HepG2 (cell line): ENCODE measurements at regions not wholly inside any gene's neighbourhood (a gene's known extent, or its start where the extent isn't known, plus 50 kb on each side); places are given as distances from the start of the nearest gene placed in this dataset.
A peak's percentile ranks its signal among the peaks of the same experiment; 100 is the strongest.

Source experiments
- ATAC-seq: fragments of 200-7000 bp; cut with Tn5 transposase; 3 replicates; pipeline ENCODE4 v1.9.1; 2020; ENCODE audit warnings: mild to moderate bottlenecking, moderate library complexity
- BruUV-seq: library from RNA; stranded (reverse); fragments of 400-500 nt; replicated peaks from 2 replicates; lab custom pipeline; 2021; lab: Mats Ljungman, UMichigan
- CTCF ChIA-PET: fragments of 300-600 bp; formaldehyde crosslinking; extraction: SDS; loops from one replicate; lab custom pipeline; 2021; ENCODE audit warnings: low total read pairs, inconsistent platforms, low intra/inter-chr PET ratio; lab: Yijun Ruan, JAX
- POLR2A ChIA-PET: fragments of 350-600 bp; sonication (Branson Sonifier 250); formaldehyde crosslinking; loops from one replicate; lab custom pipeline; 2020; ENCODE audit warnings: antibody characterized with exemption, inconsistent platforms; lab: Yijun Ruan, JAX
- DNase-seq: peaks from one replicate; pipeline ENCODE4 v3.0.0-alpha.2; 2015; ENCODE audit warnings: low spot score
- FAIRE-seq: peaks from 3 replicates; lab custom pipeline; 2011; peaks lifted over from hg19 to GRCh38; lab: Jason Lieb, UNC
- H2AFZ ChIP-seq: one replicate; pipeline ENCODE4 v1.6.1; 2011; ENCODE audit warnings: low read length, inconsistent platforms
- H3K27ac ChIP-seq: fragments of 300-600 bp; 3 replicates; pipeline ENCODE4 v1.8.0; 2011; ENCODE audit warnings: mixed run types, mild to moderate bottlenecking, mixed read lengths, low read length, inconsistent platforms; ENCODE audit not compliant: insufficient read depth; ENCODE audit errors: extremely low read length
- H3K27me3 ChIP-seq, 2 experiments: fragments of 200-600 bp in 1 of 2; 2 replicates in 1 of 2; 3 replicates in 1 of 2; pipeline versions ENCODE4 v1.6.0 to v1.8.0; 2011; ENCODE audit warnings: low read length in 2 of 2, mild to moderate bottlenecking in 2 of 2, moderate library complexity in 2 of 2, inconsistent platforms in 1 of 2; ENCODE audit not compliant: insufficient read depth in 2 of 2, control insufficient read depth in 1 of 2
- H3K36me3 ChIP-seq, 2 experiments: fragments of 200-600 bp in 1 of 2; replicated peaks in 1 of 2; 2 replicates in 1 of 2; 3 replicates in 1 of 2; pipeline versions ENCODE4 v1.5.1 to v1.8.0; 2011; ENCODE audit warnings: low read length in 2 of 2, inconsistent platforms in 1 of 2; ENCODE audit not compliant: insufficient read depth in 2 of 2, control insufficient read depth in 1 of 2
- H3K4me1 ChIP-seq: 2 replicates; pipeline ENCODE4 v1.5.1; 2012; ENCODE audit warnings: low read length, inconsistent platforms; ENCODE audit not compliant: insufficient read depth
- H3K4me2 ChIP-seq: 2 replicates; pipeline ENCODE4 v1.6.0; 2011; ENCODE audit warnings: low read depth, low read length, inconsistent platforms
- H3K4me3 ChIP-seq, 3 experiments: fragments of 200-600 bp in 1 of 3; sonication (generic), shearing (Covaris generic) in 1 of 3; replicated peaks in 1 of 3; 2 replicates each; pipeline ENCODE4 v1.5.1; 2011 to 2016; ENCODE audit warnings: low read length in 3 of 3, inconsistent platforms in 2 of 3, low read depth in 2 of 3, mild to moderate bottlenecking in 2 of 3, control low read depth in 1 of 3, mixed read lengths in 1 of 3; ENCODE audit not compliant: insufficient read depth in 1 of 3
- H3K79me2 ChIP-seq: one replicate; pipeline ENCODE4 v1.6.1; 2011; ENCODE audit warnings: low read length, inconsistent platforms; ENCODE audit not compliant: insufficient read depth
- H3K9ac ChIP-seq: 2 replicates; pipeline ENCODE4 v1.6.0; 2011; ENCODE audit warnings: mild to moderate bottlenecking, low read depth, low read length, inconsistent platforms; ENCODE audit not compliant: insufficient read depth
- H3K9me3 ChIP-seq: 2 replicates; pipeline ENCODE4 v1.5.1; 2012; ENCODE audit warnings: mild to moderate bottlenecking, low read length
- H4K20me1 ChIP-seq: 2 replicates; pipeline ENCODE4 v1.6.0; 2011; ENCODE audit warnings: inconsistent platforms, mild to moderate bottlenecking, low read length, moderate library complexity; ENCODE audit not compliant: insufficient read depth
- CREB1 ChIP-seq, 2 experiments: fragments of 450-650 bp in 1 of 2; IDR thresholded peaks; 2 replicates each; pipeline ENCODE4 v1.6.1; 2016 to 2017; ENCODE audit warnings: control low read depth in 1 of 2, mild to moderate bottlenecking in 1 of 2, missing compliant biosample characterization in 1 of 2, missing genetic modification characterization in 1 of 2
- DBP ChIP-seq: sonication (generic); formaldehyde crosslinking; IDR thresholded peaks from 2 replicates; pipeline ENCODE4 v1.4.0; 2020; ENCODE audit warnings: missing genetic modification reagents; ENCODE audit errors: not compliant biosample characterization
- ELF3 ChIP-seq: IDR thresholded peaks from 2 replicates; pipeline ENCODE4 v1.6.1; 2016; ENCODE audit warnings: missing genetic modification reagents, missing compliant biosample characterization
- FOXP1 ChIP-seq, 2 experiments: fragments of 450-650 bp in 1 of 2; IDR thresholded peaks; 2 replicates each; pipeline ENCODE4 v1.6.1; 2017 to 2018; ENCODE audit warnings: antibody characterized with exemption in 1 of 2
- HNRNPL ChIP-seq: fragments of 200-400 bp; formaldehyde crosslinking; IDR thresholded peaks from 2 replicates; pipeline ENCODE4 v1.6.1; 2017; ENCODE audit warnings: mild to moderate bottlenecking, low read depth, low read length
- MAZ ChIP-seq, 2 experiments: sonication (generic) in 1 of 2; formaldehyde crosslinking in 1 of 2; IDR thresholded peaks; 2 replicates each; pipeline versions ENCODE4 v1.5.0 to v1.6.1; 2012 to 2020; ENCODE audit warnings: low read depth in 2 of 2, mild to moderate bottlenecking in 2 of 2, borderline replicate concordance in 1 of 2, improper control_type of control experiment in 1 of 2, low read length in 1 of 2, missing genetic modification reagents in 1 of 2, moderate library complexity in 1 of 2
- NONO ChIP-seq, 2 experiments: fragments of 450-650 bp in 1 of 2; sonication (generic) in 1 of 2; formaldehyde crosslinking in 1 of 2; IDR thresholded peaks in 1 of 2; conservative IDR thresholded peaks in 1 of 2; 2 replicates each; pipeline versions ENCODE4 v1.6.1 to v1.8.0; 2017 to 2022; ENCODE audit warnings: mild to moderate bottlenecking in 1 of 2, missing genetic modification reagents in 1 of 2, moderate library complexity in 1 of 2
- PHF21A ChIP-seq: sonication (generic); formaldehyde crosslinking; IDR thresholded peaks from 2 replicates; pipeline ENCODE4 v1.5.0; 2020; ENCODE audit warnings: mild to moderate bottlenecking, missing genetic modification reagents
- RELA ChIP-seq: sonication (generic); formaldehyde crosslinking; IDR thresholded peaks from 2 replicates; pipeline ENCODE4 v1.4.0; 2020; ENCODE audit warnings: missing genetic modification reagents
- SOX13 ChIP-seq, 3 experiments: fragments of 450-650 bp in 1 of 3; sonication (generic) in 1 of 3; formaldehyde crosslinking in 1 of 3; IDR thresholded peaks in 2 of 3; conservative IDR thresholded peaks in 1 of 3; 2 replicates each; pipeline versions ENCODE4 v1.5.0 to v1.6.1; 2016 to 2020; ENCODE audit warnings: antibody characterized with exemption in 1 of 3, mild to moderate bottlenecking in 1 of 3, missing compliant biosample characterization in 1 of 3, missing genetic modification reagents in 1 of 3, moderate library complexity in 1 of 3
- SP140L ChIP-seq: sonication (generic); formaldehyde crosslinking; IDR thresholded peaks from 2 replicates; pipeline ENCODE4 v1.4.0; 2020; ENCODE audit warnings: missing genetic modification reagents, borderline replicate concordance
- ZBTB34 ChIP-seq: sonication (generic); formaldehyde crosslinking; IDR thresholded peaks from 2 replicates; pipeline ENCODE4 v1.8.0; 2022; ENCODE audit warnings: mild to moderate bottlenecking, missing genetic modification reagents
- ZFYVE20 ChIP-seq: sonication (generic); formaldehyde crosslinking; IDR thresholded peaks from 2 replicates; pipeline ENCODE4 v1.8.0; 2023; ENCODE audit warnings: low read depth, mild to moderate bottlenecking, moderate library complexity, missing genetic modification reagents, borderline replicate concordance
- ZKSCAN1 ChIP-seq: fragments of 150-350 bp; IDR thresholded peaks from 2 replicates; pipeline ENCODE4 v1.6.1; 2014; ENCODE audit warnings: low read length
- ZNF138 ChIP-seq: sonication (generic); formaldehyde crosslinking; IDR thresholded peaks from 2 replicates; pipeline ENCODE4 v1.5.0; 2020; ENCODE audit warnings: mild to moderate bottlenecking, low read depth, missing genetic modification reagents
- ZNF143 ChIP-seq: sonication (generic); formaldehyde crosslinking; IDR thresholded peaks from 2 replicates; pipeline ENCODE4 v1.4.0; 2020; ENCODE audit warnings: missing genetic modification reagents
- ZNF224 ChIP-seq: sonication (generic); formaldehyde crosslinking; IDR thresholded peaks from 2 replicates; pipeline ENCODE4 v1.5.0; 2020; ENCODE audit warnings: mild to moderate bottlenecking, missing genetic modification reagents
- ZNF564 ChIP-seq: sonication (generic); formaldehyde crosslinking; IDR thresholded peaks from 2 replicates; pipeline ENCODE4 v1.8.1; 2023; ENCODE audit warnings: mild to moderate bottlenecking, missing genetic modification reagents
- ZNF589 ChIP-seq: sonication (generic); formaldehyde crosslinking; conservative IDR thresholded peaks from 2 replicates; pipeline ENCODE4 v1.8.0; 2022; ENCODE audit warnings: mild to moderate bottlenecking, moderate library complexity, missing genetic modification reagents
- WGBS: methylation state at CpG from one replicate; pipeline ENCODE4 v1.1.6; 2017; ENCODE audit warnings: low lambda C conversion rate; 5-methylcytosine and 5-hydroxymethylcytosine counted together
- in situ Hi-C: cut with HindIII; loops from 2 replicates; pipeline ENCODE4 v1.10.0; 2017; ENCODE audit warnings: low pct_unique_long_range_greater_than_20kb; ENCODE audit not compliant: extremely low pct_ligation_motif_present
- intact Hi-C: fragments of 100-400 bp; cut with micrococcal nuclease; formaldehyde crosslinking; loops from one replicate; pipeline ENCODE4 v1.10.0; 2022; ENCODE audit not compliant: unreplicated experiment
- TF ChIP-seq, protein P1 (sequence below): IDR thresholded peaks from 2 replicates; pipeline ENCODE4 v1.6.1; 2016; ENCODE audit warnings: control low read depth

- peaks cover 9% of the 10 kb centered on the region; the same call in 1 of the 2 replicates for H4K20me1 ChIP-seq
- peaks cover 2% of the 10 kb centered on the region for H3K79me2 ChIP-seq
- BruUV-seq = no TSS peak
- no CpG with 5 or more reads among the region's 39 CpGs for WGBS
- peak; percentile 79 for DNase-seq
- H3K9ac ChIP-seq = peak overlapping the region; percentile 71
- H3K9me3 ChIP-seq = no peaks in the 10 kb centered on the region
- ChIA-PET POLR2A (interaction anchor here (0.8 to 2.7 kb wide), 8 partner anchors 9 to 128 kb away, joined by 3 to 11 read pairs (median 4); no protein-coding TSS in a partner anchor), CTCF (no interaction called here)
- no peak overlapping the region for H2AFZ ChIP-seq
- intact Hi-C loops = loop anchor here (2.0 kb wide), 1 partner anchor 36 kb away; no protein-coding TSS in a partner anchor
- H3K4me3 ChIP-seq = peak overlapping the region; percentile 56 to 84 (median 72); a peak in 5 of 6 replicates
- ATAC-seq = peak; percentile 77
- H3K4me2 ChIP-seq = peak overlapping the region; percentile 95
- H3K36me3 ChIP-seq = peaks cover 10 to 17% of the 10 kb centered on the region in 2 experiments; a peak in 3 of 5 replicates
- H3K27ac ChIP-seq = peak overlapping the region; percentile 88
- H3K4me1 ChIP-seq = peaks cover 32% of the 10 kb centered on the region
- in situ Hi-C loops = no loop called here
- H3K27me3 ChIP-seq = no peaks in the 10 kb centered on the region
- no peak for FAIRE-seq
- TF ChIP-seq CREB1 (IDR thresholded peaks at IDR 0.05) (no peak), CREB1 (CRISPR knock-in tag; IDR thresholded peaks at IDR 0.05) (no peak), RELA (CRISPR knock-in tag) (no peak), FOXP1 (IDR thresholded peaks at IDR 0.05) (no peak), FOXP1 (CRISPR knock-in tag; IDR thresholded peaks at IDR 0.05) (no peak), ZNF143 (0 out of 2 replicates have a peak, but pooled peaks have one; percentile 21), HNRNPL (peak; percentile 85), ZNF589 (no peak), ZBTB34 (CRISPR knock-in tag) (no peak), DBP (no peak), NONO (IDR thresholded peaks at IDR 0.05) (no peak), NONO (CRISPR knock-in tag; conservative IDR thresholded peaks at IDR 0.05) (0 out of 2 replicates have a peak, but pooled peaks have one; percentile 77), SOX13 (IDR thresholded peaks at IDR 0.05) (no peak), SOX13 (CRISPR knock-in tag; conservative IDR thresholded peaks at IDR 0.05 in 1 of 2, IDR thresholded peaks at IDR 0.05 in 1 of 2) (peak in 1 of 2 experiments; percentile 28; a peak in 1 of 4 replicates), SP140L (CRISPR knock-in tag) (no peak), PHF21A (CRISPR knock-in tag) (peak; percentile 30; the same call in 1 of the 2 replicates), MAZ (IDR thresholded peaks at IDR 0.05; ENCODE audit: borderline replicate concordance, low read depth, low read length) (no peak), MAZ (CRISPR knock-in tag; IDR thresholded peaks at IDR 0.05; ENCODE audit: low read depth) (peak; percentile 17; the same call in 1 of the 2 replicates), ZKSCAN1 (no peak), ZNF564 (CRISPR knock-in tag) (no peak), ZNF224 (CRISPR knock-in tag) (no peak), ZFYVE20 (CRISPR knock-in tag) (no peak), ELF3 (CRISPR knock-in tag) (0 out of 2 replicates have a peak, but pooled peaks have one; percentile 1), ZNF138 (CRISPR knock-in tag) (no peak)
- TF ChIP-seq, protein P1, sequence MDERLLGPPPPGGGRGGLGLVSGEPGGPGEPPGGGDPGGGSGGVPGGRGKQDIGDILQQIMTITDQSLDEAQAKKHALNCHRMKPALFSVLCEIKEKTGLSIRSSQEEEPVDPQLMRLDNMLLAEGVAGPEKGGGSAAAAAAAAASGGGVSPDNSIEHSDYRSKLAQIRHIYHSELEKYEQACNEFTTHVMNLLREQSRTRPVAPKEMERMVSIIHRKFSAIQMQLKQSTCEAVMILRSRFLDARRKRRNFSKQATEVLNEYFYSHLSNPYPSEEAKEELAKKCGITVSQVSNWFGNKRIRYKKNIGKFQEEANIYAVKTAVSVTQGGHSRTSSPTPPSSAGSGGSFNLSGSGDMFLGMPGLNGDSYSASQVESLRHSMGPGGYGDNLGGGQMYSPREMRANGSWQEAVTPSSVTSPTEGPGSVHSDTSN (CRISPR knock-in tag) = no peak
Observed at GRCh38 chr12:124389138-124389724, 94.3 kb downstream of the RFLNA start.
